Liver (tissue), 7 donors: ENCODE measurements at regions not wholly inside any gene's neighbourhood (a gene's known extent, or its start where the extent isn't known, plus 50 kb on each side); places are given as distances from the start of the nearest gene placed in this dataset.

Experiments
- DNase-seq: peaks from one replicate; pipeline ENCODE4 v3.0.0-alpha.2; 2017; ENCODE audit warnings: low spot score
- H3K27ac ChIP-seq, 2 donors: one replicate each; pipeline ENCODE4 v1.7.0; 2013; ENCODE audit warnings: inconsistent platforms in 2 of 2, low read length in 2 of 2, control low read depth in 1 of 2, low read depth in 1 of 2, mild to moderate bottlenecking in 1 of 2
- H3K27me3 ChIP-seq, 4 donors: one replicate each; pipeline versions ENCODE4 v1.6.1 to v1.7.0; 2013; ENCODE audit warnings: low read length in 3 of 4, inconsistent platforms in 1 of 4, mild to moderate bottlenecking in 1 of 4, moderate library complexity in 1 of 4; ENCODE audit not compliant: control insufficient read depth in 4 of 4, insufficient read depth in 4 of 4
- H3K36me3 ChIP-seq, 4 donors: one replicate each; pipeline versions ENCODE4 v1.6.1 to v1.7.0; 2013; ENCODE audit warnings: low read length in 3 of 4, mild to moderate bottlenecking in 3 of 4, low read depth in 1 of 4, moderate library complexity in 1 of 4; ENCODE audit not compliant: control insufficient read depth in 4 of 4, insufficient read depth in 3 of 4
- H3K4me1 ChIP-seq, 4 donors: one replicate each; pipeline versions ENCODE4 v1.6.1 to v1.7.0; 2013; ENCODE audit warnings: low read length in 3 of 4, mild to moderate bottlenecking in 3 of 4, moderate library complexity in 1 of 4; ENCODE audit not compliant: control insufficient read depth in 4 of 4, insufficient read depth in 4 of 4
- H3K4me3 ChIP-seq, 3 donors: one replicate each; pipeline versions ENCODE4 v1.6.1 to v1.7.0; 2013; ENCODE audit warnings: low read length in 3 of 3, control low read depth in 1 of 3, low read depth in 1 of 3, mild to moderate bottlenecking in 1 of 3
- H3K9ac ChIP-seq, 2 donors: one replicate each; pipeline ENCODE4 v1.7.0; 2013; ENCODE audit warnings: low read length in 2 of 2, mild to moderate bottlenecking in 2 of 2, moderate library complexity in 2 of 2, control low read depth in 1 of 2, low read depth in 1 of 2
- H3K9me3 ChIP-seq, 4 donors: one replicate each; pipeline versions ENCODE4 v1.6.1 to v1.7.0; 2013; ENCODE audit warnings: low read length in 3 of 4; ENCODE audit not compliant: control insufficient read depth in 4 of 4
- EGR1 ChIP-seq, 2 donors: IDR thresholded peaks; 2 replicates each; pipeline ENCODE4 v1.6.1; 2016 to 2018; ENCODE audit warnings: antibody characterized with exemption in 2 of 2, low read depth in 2 of 2
- FOXA1 ChIP-seq: IDR thresholded peaks from 2 replicates; pipeline ENCODE4 v1.6.1; 2016; ENCODE audit warnings: antibody characterized with exemption
- FOXA2 ChIP-seq: IDR thresholded peaks from 2 replicates; pipeline ENCODE4 v1.6.1; 2016; ENCODE audit warnings: antibody characterized with exemption
- HNF4A ChIP-seq, 2 donors: conservative IDR thresholded peaks; 2 replicates each; pipeline ENCODE4 v1.6.1; 2016; ENCODE audit warnings: antibody characterized with exemption in 2 of 2, mild to moderate bottlenecking in 2 of 2
- HNF4G ChIP-seq: IDR thresholded peaks from 2 replicates; pipeline ENCODE4 v1.6.1; 2016; ENCODE audit warnings: antibody characterized with exemption
- RAD21 ChIP-seq, 2 donors: IDR thresholded peaks; 2 replicates each; pipeline ENCODE4 v1.6.1; 2016; ENCODE audit warnings: antibody characterized with exemption in 2 of 2, mild to moderate bottlenecking in 2 of 2
- RXRA ChIP-seq, 2 donors: IDR thresholded peaks; 2 replicates each; pipeline ENCODE4 v1.6.1; 2017 to 2018; ENCODE audit warnings: antibody characterized with exemption in 2 of 2, mild to moderate bottlenecking in 1 of 2
- SP1 ChIP-seq: IDR thresholded peaks from 2 replicates; pipeline ENCODE4 v1.6.1; 2018; ENCODE audit warnings: antibody characterized with exemption, mild to moderate bottlenecking
- TAF1 ChIP-seq: conservative IDR thresholded peaks from 2 replicates; pipeline ENCODE4 v1.6.1; 2016; ENCODE audit warnings: antibody characterized with exemption, mild to moderate bottlenecking
- YY1 ChIP-seq: IDR thresholded peaks from 2 replicates; pipeline ENCODE4 v1.6.1; 2016; ENCODE audit warnings: antibody characterized with exemption, mild to moderate bottlenecking
- WGBS: extraction: QIAGEN DNeasy Blood & Tissue Kit; methylation state at CpG from one replicate; pipeline ENCODE4 v1.1.7; 2013; 5-methylcytosine and 5-hydroxymethylcytosine counted together
- TF ChIP-seq, protein P1 (sequence below): IDR thresholded peaks from 2 replicates; pipeline ENCODE4 v1.6.1; 2016; ENCODE audit warnings: antibody characterized with exemption
- TF ChIP-seq, protein P2 (sequence below): IDR thresholded peaks from 2 replicates; pipeline ENCODE4 v1.6.1; 2016; ENCODE audit warnings: antibody characterized with exemption, mild to moderate bottlenecking
- TF ChIP-seq, protein P3 (sequence below): IDR thresholded peaks from 2 replicates; pipeline ENCODE4 v1.6.1; 2016; ENCODE audit warnings: antibody characterized with exemption
- donor health status: healthy.
- donor health status: healthy.
- donor health status: healthy.
- donor health status: healthy.

DNA sequence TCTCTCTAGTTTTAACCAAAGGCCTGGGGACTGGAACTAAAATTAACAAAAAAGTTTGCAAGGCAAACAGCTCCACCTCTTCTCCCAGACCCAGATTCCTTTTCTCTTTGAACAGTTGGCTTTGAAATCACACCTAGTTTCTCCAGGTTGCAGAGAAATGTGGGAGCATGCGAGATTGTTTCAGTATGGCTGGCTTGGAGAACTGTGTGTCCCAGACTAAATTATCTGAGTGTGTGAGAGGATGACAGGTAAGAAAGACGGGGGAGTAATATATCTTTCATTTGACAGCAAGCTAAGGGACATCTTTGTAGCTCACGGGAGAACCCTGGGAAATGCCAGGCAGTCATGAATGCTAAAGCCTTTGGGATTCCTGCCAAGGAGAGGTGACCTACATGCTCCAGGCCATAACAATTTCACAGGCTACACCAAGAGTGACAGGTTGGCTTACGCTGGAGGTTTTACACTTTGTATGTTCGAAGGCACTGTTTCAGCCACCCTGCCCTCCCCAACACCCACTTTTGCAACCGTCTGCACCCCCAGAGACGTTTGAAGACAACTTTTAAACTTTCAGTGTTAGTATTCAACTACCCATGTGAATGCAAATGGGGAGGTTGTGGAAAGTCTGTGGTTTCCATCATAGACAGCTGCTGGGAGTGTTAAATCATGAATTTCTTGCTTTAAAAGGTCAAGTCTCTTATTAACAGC lies 109.3 kb upstream of the SNX19 start:
- TF ChIP-seq FOXA1 = no peak
- TF ChIP-seq, protein P1, sequence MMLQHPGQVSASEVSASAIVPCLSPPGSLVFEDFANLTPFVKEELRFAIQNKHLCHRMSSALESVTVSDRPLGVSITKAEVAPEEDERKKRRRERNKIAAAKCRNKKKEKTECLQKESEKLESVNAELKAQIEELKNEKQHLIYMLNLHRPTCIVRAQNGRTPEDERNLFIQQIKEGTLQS = no peak
- no peak for TF ChIP-seq RAD21 (IDR thresholded peaks at IDR 0.05)
- no peak for TF ChIP-seq SP1
- TF ChIP-seq RXRA (IDR thresholded peaks at IDR 0.05) = no peak
- TF ChIP-seq, protein P2, sequence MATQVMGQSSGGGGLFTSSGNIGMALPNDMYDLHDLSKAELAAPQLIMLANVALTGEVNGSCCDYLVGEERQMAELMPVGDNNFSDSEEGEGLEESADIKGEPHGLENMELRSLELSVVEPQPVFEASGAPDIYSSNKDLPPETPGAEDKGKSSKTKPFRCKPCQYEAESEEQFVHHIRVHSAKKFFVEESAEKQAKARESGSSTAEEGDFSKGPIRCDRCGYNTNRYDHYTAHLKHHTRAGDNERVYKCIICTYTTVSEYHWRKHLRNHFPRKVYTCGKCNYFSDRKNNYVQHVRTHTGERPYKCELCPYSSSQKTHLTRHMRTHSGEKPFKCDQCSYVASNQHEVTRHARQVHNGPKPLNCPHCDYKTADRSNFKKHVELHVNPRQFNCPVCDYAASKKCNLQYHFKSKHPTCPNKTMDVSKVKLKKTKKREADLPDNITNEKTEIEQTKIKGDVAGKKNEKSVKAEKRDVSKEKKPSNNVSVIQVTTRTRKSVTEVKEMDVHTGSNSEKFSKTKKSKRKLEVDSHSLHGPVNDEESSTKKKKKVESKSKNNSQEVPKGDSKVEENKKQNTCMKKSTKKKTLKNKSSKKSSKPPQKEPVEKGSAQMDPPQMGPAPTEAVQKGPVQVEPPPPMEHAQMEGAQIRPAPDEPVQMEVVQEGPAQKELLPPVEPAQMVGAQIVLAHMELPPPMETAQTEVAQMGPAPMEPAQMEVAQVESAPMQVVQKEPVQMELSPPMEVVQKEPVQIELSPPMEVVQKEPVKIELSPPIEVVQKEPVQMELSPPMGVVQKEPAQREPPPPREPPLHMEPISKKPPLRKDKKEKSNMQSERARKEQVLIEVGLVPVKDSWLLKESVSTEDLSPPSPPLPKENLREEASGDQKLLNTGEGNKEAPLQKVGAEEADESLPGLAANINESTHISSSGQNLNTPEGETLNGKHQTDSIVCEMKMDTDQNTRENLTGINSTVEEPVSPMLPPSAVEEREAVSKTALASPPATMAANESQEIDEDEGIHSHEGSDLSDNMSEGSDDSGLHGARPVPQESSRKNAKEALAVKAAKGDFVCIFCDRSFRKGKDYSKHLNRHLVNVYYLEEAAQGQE = no peak
- no peak for TF ChIP-seq HNF4A (conservative IDR thresholded peaks at IDR 0.05)
- TF ChIP-seq, protein P3, sequence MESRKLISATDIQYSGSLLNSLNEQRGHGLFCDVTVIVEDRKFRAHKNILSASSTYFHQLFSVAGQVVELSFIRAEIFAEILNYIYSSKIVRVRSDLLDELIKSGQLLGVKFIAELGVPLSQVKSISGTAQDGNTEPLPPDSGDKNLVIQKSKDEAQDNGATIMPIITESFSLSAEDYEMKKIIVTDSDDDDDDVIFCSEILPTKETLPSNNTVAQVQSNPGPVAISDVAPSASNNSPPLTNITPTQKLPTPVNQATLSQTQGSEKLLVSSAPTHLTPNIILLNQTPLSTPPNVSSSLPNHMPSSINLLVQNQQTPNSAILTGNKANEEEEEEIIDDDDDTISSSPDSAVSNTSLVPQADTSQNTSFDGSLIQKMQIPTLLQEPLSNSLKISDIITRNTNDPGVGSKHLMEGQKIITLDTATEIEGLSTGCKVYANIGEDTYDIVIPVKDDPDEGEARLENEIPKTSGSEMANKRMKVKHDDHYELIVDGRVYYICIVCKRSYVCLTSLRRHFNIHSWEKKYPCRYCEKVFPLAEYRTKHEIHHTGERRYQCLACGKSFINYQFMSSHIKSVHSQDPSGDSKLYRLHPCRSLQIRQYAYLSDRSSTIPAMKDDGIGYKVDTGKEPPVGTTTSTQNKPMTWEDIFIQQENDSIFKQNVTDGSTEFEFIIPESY = no peak
- no peak for TF ChIP-seq TAF1
- TF ChIP-seq HNF4G = no peak
- WGBS = 54% methylated on average over 7 of the region's 7 CpGs
- Histone ChIP-seq H3K27me3 (no peaks in the 10 kb centered on the region), H3K9me3 (peaks cover 0 to 3% (median 0%) of the 10 kb centered on the region in 4 donors), H3K27ac (no peak overlapping the region), H3K9ac (no peak overlapping the region), H3K4me1 (no peaks in the 10 kb centered on the region), H3K36me3 (no peaks in the 10 kb centered on the region), H3K4me3 (no peak overlapping the region)
- no peak for DNase-seq

DNA sequence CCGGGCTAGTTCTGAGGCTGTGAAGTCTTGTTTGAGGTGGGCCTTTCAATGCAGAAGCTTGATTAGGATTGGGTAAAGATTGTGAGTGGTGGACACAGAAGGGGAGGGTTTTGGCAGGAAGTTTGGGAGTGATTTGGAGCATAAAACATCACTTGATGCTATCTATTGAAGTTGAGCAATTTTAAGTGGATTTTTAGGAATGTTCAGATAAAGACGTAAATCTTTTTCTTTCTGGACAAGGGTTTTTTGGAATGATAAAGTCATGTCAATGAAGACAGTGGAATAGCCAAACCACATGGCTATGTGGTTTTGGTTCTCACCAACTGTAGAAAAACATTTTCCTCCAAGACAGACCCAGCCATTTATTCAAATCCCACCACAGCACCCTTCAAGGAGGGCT lies 111.2 kb upstream of the SNX19 start:
- 51% methylated on average over 2 of the region's 2 CpGs for WGBS
- Histone ChIP-seq H3K36me3 (no peaks in the 10 kb centered on the region), H3K4me1 (no peaks in the 10 kb centered on the region), H3K27ac (no peak overlapping the region), H3K9me3 (no peaks in the 10 kb centered on the region), H3K27me3 (no peaks in the 10 kb centered on the region), H3K9ac (no peak overlapping the region), H3K4me3 (no peak overlapping the region)
- TF ChIP-seq, protein P1 = no peak
- TF ChIP-seq HNF4A (conservative IDR thresholded peaks at IDR 0.05) = no peak
- DNase-seq = no peak

DNA sequence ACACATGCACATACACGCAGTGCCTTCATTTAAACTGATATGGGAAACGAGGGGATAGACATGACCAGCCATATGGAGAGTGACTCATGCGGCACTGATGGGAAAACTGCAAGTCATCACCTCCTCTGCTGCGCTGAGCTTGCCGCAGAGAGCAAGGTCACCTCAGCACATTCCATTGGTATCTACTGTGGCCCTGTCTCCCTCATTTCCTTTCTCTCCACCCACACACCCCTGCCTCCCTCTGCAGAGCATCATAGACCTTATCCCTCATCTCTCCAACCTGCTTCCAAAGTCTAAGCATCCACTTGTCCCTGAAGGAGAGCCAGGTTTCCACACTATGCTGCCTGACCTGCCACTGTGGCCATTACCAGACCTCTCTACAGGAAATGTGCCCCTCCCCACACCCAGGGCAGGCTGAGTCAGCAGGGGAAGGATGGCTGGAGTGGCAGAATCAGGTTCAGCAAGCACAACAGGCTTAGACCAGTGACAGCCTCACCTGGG lies 116.9 kb upstream of the SNX19 start:
- no peaks in the 10 kb centered on the region for H3K4me1 ChIP-seq
- H3K9me3 ChIP-seq = no peaks in the 10 kb centered on the region
- H3K4me3 ChIP-seq = no peak overlapping the region
- H3K36me3 ChIP-seq = no peaks in the 10 kb centered on the region
- no peak overlapping the region for H3K27ac ChIP-seq
- 33% methylated on average over 5 of the region's 5 CpGs for WGBS
- no peak overlapping the region for H3K9ac ChIP-seq
- DNase-seq = no peak
- peaks cover 0 to 6% (median 0%) of the 10 kb centered on the region in 4 donors for H3K27me3 ChIP-seq
- TF ChIP-seq, protein P3 = no peak
- TF ChIP-seq RAD21 (IDR thresholded peaks at IDR 0.05) (no peak), EGR1 (IDR thresholded peaks at IDR 0.05; ENCODE audit: low read depth in 2 of 2) (no peak), FOXA2 (no peak), YY1 (no peak), RXRA (IDR thresholded peaks at IDR 0.05) (no peak)
- TF ChIP-seq, protein P1 = no peak
- TF ChIP-seq, protein P2 = no peak
